DMS 273 (cell line): ENCODE measurements at regions not wholly inside any gene's neighbourhood (a gene's known extent, or its start where the extent isn't known, plus 50 kb on each side); places are given as distances from the start of the nearest gene placed in this dataset.
"Not testable (repeated sequence)": the region's sequence is repeated elsewhere in the genome, so short reads cannot be mapped to it uniquely, and the experiment has no call there.

ENCODE experiments used
- DNase-seq: peaks from one replicate; lab custom pipeline; 2025; ENCODE audit not compliant: unreplicated experiment; lab: John Stamatoyannopoulos, UW

- DNase-seq: no peak
These were observed 50.5 kb upstream of the CD99 start for GRCh38 chrX:2640436-2641150.

- no peak for DNase-seq
These were observed 52.8 kb upstream of the CD99 start for GRCh38 chrX:2638279-2638678.

DNA sequence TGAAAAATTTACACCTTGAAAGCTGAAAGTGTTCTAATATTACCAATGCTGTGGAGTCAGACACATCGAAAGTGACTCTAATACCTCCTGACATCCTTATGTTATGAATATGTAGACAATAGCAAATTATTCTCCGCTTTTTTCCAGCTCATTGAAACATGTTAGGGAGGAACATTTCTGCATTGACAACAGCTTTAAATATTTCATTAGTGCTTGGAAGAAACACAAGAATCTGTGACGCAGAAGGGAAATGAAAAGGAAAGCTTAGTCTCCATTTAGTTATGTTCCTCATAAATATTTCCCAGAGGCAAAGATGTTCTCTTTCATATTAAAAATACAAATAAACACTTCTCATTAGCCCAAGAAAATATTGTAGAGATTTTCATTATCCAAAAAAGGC is 55.8 kb upstream of the CD99 start:
- no peak for DNase-seq

DNA sequence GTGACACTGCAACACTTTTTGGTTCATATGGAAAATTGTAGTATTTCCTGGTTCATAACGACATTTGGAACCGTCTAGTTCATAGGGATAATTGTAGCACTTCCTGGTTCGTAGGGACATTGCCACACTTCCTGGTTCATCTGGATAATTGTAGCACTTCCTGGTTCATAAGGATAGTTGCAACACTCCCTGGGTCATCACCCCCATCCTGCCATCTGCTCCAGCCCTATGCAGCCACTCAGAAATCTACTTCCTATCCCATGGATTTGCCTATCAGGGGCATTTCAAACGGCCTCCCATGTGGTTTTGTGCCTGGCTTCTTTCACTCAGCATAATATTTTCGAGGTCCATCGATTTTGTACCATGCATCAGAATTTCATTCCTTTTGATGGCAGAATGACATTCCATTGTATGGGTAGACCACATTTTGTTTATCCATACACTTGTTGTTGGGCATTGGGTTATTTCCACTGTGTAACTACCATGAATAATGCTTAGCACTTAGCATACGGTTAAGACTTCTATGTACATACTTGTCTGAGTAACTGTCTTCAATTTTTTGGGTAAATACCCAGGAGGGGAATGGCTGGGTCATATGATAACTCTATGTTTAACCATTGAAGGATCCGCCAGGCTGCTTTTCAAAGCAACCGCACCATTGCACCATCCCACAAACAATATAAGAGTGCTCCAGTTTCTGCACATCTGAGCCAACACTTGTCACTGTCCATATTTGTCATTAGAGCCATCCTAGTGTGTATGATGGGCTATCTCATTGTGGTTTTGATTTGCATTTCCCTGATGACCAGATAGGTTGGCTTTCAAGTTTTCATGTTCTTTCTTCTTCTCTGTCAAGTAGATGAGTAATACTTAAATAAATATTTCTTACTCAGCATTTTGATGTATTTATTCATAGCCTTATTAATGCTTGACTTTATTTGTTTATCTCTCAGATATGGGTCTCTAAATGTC is 58.3 kb upstream of the CD99 start:
- DNase-seq: no peak

- no peak for DNase-seq
These were observed 59.2 kb upstream of the CD99 start for GRCh38 chrX:2631743-2632532.

- not testable (repeated sequence) for DNase-seq
These were observed 60.0 kb upstream of the CD99 start for GRCh38 chrX:2630935-2631742.

DNA sequence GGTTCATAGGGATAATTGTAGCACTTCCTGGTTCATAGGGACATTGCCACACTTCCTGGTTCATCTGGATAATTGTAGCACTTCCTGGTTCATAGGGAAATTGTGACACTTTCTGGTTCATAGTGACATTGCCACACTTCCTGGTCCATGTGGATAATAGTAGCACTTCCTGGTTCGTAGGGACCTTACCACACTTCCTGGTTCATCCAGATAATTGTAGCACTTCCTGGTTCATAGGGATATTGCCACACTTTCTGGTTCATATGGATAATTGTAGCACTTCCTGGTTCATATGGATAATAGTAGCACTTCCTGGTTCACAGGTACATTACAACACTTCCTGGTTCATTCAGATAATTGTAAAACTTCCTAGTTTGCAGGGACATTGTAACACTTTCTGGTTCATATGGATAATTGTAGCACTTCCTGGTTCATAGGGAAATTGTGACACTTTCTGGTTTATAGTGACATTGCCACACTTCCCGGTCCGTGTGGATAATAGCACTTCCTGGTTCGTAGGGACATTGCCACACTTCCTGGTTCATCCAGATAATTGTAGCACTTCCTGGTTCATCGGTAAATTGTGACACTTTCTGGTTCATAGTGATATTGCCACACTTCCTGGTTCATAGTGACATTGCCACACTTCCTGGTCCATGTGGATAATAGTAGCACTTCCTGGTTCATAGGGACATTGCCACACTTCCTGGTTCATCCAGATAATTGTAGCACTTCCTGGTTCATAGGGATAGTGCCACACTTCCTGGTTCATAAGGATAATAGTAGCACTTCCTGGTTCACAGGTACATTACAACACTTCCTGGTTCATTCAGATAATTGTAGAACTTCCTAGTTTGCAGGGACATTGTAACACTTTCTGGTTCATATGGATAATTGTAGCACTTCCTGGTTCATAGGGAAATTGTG is 60.8 kb upstream of the CD99 start:
- not testable (repeated sequence) for DNase-seq

DNA sequence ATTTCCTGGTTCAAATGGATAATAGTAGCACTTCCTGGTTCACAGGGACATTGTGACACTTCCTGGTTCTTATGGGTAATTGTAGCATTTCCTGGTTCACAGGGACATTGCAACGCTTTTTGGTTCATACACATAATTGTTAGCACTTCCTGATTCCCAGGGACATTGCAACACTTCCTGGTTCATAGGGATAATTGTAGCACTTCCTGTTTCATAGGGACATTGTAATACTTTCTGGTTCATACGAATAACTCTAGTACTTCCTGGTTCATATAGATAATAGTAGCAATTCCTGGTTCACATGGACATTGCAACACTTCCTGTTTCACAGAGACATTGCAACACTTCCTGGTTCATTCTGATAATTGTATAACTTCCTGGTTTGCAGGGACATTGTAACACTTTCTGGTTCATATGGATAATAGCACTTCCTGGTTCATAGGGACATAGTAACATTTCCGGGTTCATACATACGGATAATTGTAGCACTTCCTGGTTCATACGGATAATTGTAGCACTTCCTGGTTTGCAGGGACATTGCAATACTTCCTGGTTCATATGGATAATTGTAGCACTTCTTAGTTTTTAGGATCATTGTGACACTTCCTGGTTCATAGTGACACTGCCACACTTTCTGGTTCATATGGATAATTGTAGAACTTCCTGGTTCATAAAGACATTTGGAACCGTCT is 61.6 kb upstream of the CD99 start:
- DNase-seq: no peak

DNA sequence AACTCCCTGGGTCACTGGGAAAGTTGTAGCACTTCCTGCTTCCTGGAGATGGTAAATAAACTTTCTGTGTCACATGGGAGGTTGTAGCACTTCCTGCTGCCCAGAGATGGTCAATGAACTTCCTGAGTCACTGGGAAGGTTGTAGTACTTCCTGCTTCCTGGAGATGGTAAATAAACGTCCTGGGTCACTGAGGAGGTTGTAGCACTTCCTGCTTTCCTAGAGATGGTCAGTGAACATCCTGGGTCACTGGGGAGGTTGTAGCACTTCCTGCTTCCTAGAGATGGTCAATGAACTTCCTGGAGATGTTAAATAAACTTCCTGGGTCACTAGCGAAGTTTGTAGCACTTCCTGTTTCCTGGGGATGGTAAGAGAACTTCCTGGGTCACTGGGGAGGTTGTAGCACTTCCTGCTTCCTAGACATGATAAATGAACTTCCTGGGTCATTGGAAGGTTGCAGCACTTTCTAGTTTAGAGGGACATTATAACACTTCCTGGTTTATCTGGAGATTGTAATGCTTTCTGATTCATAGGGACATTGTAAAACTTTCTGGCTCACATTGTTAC is 62.3 kb upstream of the CD99 start:
- DNase-seq: no peak

DNA sequence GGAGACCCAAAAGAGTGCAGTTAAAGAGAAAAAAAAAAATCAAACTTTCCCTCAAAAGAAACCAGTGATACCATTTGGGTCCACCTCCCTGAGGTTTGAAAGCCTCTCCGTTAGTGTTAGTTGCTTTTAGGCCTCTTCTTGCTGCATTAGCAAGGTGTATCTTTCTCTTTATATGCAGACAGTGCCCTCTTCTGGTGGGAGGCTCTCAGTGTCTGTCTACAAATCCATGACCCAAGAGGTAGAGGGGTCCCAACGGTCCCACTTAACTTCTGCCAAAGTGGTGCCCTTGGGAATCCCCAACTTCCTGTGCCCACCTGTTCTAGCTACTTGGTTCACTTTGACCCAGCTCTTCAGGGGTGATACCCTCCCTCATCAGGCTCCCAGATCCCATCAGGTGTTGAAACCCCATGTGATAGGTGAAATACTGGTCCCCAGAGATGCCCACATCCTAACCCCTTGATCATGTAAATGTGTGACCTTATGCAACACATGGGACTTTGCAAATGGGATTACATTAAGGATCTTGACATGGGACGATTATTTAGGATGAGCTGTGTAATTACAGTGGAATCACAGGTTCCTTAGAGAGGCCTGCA is 63.7 kb upstream of the CD99 start:
- DNase-seq: no peak

DNA sequence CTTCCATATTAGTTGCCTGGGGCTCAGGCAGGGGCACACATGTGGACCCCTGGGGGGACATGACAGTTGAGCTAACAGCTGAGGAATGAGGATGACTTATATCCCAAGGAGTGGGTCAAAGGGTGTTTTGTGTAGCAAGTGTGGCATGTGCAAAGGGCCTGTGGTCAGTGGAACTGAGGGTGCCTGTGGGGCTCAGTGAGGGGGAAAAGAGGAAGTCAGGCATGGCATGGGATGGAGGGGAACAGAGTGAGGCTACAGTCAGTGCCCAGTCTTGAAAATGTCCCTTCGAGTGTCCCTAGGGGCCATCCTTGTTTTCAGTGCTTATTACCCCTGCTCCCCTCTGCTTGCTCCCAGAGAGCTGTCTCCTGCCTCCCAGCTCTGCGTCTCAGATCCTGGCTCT is 64.3 kb upstream of the CD99 start:
- no peak for DNase-seq

GRCh38 chrX:2620576-2620975 is 70.5 kb upstream of the CD99 start:
- no peak for DNase-seq

GRCh38 chrX:2618516-2618915 is 72.6 kb upstream of the CD99 start:
- DNase-seq: no peak

- no peak for DNase-seq
These were observed 76.2 kb upstream of the CD99 start for GRCh38 chrX:2614911-2615310.

DNA sequence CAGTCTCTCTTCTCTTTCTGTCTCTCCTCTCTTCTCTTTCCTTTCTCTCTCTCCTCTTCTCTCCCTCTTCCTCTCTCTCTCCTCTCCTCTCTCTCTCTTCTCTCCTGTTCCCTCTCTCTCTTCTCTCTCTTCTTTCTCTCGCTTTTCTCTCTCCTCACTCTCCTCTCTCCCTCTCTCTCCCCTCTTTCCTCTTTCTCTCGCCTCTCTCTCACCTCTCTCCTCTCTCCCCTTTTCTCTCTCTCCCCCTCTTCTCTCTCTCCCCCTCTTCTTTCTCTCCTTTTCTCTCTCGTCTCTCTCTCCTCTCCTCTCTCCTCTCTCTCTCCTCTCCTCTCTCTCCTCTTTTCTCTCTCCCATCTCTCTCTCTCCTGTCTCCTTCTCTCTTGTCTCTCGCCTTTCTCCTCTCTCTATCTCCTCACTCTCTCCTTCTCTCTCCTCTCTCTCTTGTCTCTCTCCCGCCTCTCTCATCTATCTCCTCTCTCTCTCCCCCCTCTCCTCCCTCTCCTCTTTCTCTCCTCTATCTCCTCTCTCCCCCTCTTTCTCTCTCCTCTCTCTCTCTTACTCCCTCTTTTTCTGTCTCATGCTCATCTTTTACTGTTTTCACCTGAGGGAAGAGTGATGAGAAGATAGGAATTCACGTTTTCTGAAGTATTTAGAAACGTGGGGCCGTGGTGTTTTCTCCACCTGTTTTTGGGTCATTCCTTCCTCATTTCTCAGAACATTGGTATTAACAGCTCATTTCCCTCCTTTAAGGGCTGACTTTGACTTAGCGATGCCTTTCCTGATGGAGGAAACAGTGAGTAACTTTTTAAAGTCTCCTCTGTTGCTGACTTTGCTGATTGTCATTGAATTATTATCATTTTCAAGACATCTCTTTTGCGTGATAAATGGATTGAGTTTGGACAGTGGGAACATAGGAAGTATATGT is 80.6 kb upstream of the CD99 start:
- no peak for DNase-seq

- DNase-seq: no peak
These were observed 81.5 kb upstream of the CD99 start for GRCh38 chrX:2609431-2610238.
